LNCAP (cell line): ENCODE measurements at regions not wholly inside any gene's neighbourhood (a gene's known extent, or its start where the extent isn't known, plus 50 kb on each side); places are given as distances from the start of the nearest gene placed in this dataset.
A peak's percentile ranks its signal among the peaks of the same experiment; 100 is the strongest.

Experiments used
- CTCF ChIP-seq: fragments of 450-650 bp; IDR thresholded peaks from 2 replicates; pipeline ENCODE4 v1.5.1; 2017; ENCODE audit warnings: mild to moderate bottlenecking

- no peak for TF ChIP-seq CTCF
These were observed 680.5 kb downstream of the PTPRU start for GRCh38 chr1:29916656-29917369.

GRCh38 chr1:29914936-29915335 is 678.6 kb downstream of the PTPRU start:
- no peak for TF ChIP-seq CTCF

DNA sequence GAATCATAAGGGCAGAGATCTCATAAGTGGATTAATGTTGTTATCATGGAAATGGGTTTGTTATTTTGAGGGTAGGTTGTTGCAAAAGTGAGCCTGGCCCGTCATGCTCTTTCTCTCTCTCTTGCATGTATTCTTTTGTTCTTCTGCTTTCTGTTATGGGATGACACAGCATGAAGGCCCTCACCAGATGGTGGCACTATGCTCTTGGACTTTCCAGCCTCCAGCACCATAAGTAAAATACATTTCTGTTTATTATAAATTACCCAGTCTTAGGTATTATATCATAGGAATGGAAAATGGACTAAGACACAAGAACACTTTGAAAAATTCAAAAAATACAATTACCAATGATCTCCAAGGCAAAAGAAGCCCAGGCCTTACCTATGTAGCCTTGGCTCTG is 676.1 kb downstream of the PTPRU start:
- peak; percentile 40 for TF ChIP-seq CTCF

DNA sequence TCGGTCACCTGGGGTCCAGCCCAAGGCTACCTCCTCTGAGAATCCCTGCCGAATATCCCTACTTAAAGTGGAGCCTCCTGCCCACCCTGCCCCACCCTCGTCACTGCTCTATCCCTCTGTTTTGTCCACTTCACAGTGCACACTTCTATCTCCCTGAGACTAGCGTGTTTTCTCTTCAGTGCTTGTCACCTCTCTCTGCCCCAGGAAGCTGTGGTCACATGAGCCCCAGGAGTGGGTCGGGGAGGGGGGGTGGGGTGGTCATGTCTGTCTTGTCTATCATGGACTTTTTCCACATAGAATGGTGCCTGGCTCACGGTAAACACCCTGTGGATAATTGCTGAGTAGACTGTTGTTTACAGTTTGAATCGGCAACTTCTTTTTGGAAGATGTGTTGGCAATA is 673.6 kb downstream of the PTPRU start:
- no peak for TF ChIP-seq CTCF

DNA sequence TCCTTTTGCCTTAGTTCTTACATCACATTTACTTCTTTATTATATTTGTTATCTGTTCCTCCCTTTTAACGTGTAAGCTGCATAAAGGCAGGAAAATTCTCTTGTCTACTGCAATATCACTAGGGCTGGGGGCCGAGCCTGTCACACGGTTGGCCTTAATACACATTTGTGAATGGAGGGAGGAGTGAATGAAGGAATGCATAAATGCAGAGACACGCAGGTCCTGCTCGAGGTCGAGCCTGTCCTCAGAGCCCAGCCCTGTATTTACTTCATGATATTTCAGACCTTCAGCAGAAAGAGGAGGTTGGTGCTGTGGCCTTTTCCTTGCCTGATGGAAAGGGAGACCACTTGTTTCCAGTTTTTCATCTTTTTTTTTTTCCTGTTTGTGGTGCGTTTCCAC is 671.3 kb downstream of the PTPRU start:
- TF ChIP-seq CTCF = no peak

DNA sequence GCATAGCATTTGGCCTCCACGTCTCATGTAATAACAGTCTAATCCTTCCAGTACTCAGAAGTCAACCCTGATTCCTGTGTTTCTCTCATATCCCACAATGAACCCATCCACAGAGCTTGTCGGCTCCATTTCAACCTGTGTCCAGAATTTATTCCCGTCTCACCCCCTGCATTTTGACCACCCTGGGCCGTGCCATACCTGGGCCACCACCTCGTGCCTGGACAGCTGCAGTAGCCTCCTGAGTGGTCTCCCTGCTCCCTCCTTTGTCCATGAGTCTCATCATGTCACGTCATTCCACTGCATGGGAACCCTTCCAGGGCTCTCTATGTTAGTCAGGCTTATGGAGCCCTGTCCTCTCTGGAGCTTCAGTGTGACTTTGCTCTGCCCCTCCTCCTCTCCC is 670.6 kb downstream of the PTPRU start:
- no peak for TF ChIP-seq CTCF

DNA sequence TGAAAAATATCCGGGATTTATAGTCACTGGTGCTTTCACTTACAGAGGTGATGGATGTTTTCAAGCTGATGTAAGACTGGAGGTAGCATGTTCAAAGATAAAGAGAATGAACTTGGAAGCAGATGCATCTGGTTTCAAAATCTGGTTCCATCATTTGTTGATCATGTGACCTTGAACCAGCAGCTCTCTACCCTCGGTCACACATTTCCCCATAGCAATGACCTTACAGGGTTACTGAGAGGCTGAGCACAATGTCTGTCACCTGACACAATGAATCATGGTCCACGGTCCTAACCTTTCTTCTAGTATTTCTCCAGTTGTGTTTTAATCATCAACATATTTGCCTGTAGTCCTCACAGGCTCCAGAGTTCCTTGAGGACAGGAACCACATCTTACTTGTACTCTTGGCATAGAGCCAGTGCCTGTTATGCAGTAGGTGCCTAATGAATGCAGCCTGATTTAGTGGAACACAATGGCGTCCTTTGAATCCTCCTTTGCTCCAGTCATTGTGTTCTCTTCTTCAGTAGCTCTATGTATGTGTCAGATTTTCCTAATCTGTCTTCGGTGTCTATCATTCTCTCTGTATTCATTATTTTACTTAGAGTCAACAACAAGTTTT is 667.3 kb downstream of the PTPRU start:
- no peak for TF ChIP-seq CTCF
